Upper lobe of left lung (tissue), 6 donors: ENCODE measurements at regions not wholly inside any gene's neighbourhood (a gene's known extent, or its start where the extent isn't known, plus 50 kb on each side); places are given as distances from the start of the nearest gene placed in this dataset.

Experiments
- ATAC-seq, 2 donors: fragments of 200-7000 bp; cut with Tn5 transposase; one replicate each; pipeline ENCODE4 v1.9.1; 2022; ENCODE audit warnings: mild to moderate bottlenecking in 2 of 2, moderate library complexity in 2 of 2; ENCODE audit not compliant: low FRiP score in 2 of 2
- DNase-seq, 2 donors: peaks; one replicate each; pipeline ENCODE4 v3.0.0-alpha.2; 2019 to 2020
- H3K27ac ChIP-seq, 4 donors: fragments of 200-600 bp; sonication (generic); one replicate each; pipeline ENCODE4 v1.5.1; 2016 to 2019
- H3K27me3 ChIP-seq, 4 donors: fragments of 200-600 bp; sonication (generic); one replicate each; pipeline ENCODE4 v1.5.1; 2017 to 2019
- H3K36me3 ChIP-seq, 4 donors: fragments of 200-600 bp; sonication (generic); one replicate each; pipeline ENCODE4 v1.5.1; 2016 to 2019
- H3K4me1 ChIP-seq, 4 donors: fragments of 200-600 bp; sonication (generic); one replicate each; pipeline ENCODE4 v1.5.1; 2018 to 2019
- H3K4me3 ChIP-seq, 4 donors: fragments of 200-600 bp; sonication (generic); one replicate each; pipeline ENCODE4 v1.5.1; 2017 to 2019; ENCODE audit warnings: mild to moderate bottlenecking in 2 of 4, moderate library complexity in 1 of 4
- H3K9me3 ChIP-seq, 4 donors: fragments of 200-600 bp; sonication (generic); one replicate each; pipeline ENCODE4 v1.5.1; 2018 to 2019
- CTCF ChIP-seq, 6 experiments: fragments of 450-650 bp in 4 of 6; fragments of 200-600 bp in 2 of 6; sonication (generic) in 2 of 6; IDR thresholded peaks; one replicate each; pipeline ENCODE4 v1.5.1; 2016 to 2019; ENCODE audit warnings: antibody characterized with exemption in 6 of 6
- EP300 ChIP-seq, 4 donors: sonication (generic); formaldehyde crosslinking; IDR thresholded peaks; one replicate each; pipeline ENCODE4 v1.5.1; 2017; ENCODE audit warnings: antibody characterized with exemption in 4 of 4, control low read depth in 2 of 4
- POLR2A ChIP-seq, 4 donors: fragments of 450-650 bp; IDR thresholded peaks; one replicate each; pipeline ENCODE4 v1.5.1; 2016 to 2017; ENCODE audit warnings: antibody characterized with exemption in 4 of 4, mild to moderate bottlenecking in 2 of 4
- POLR2AphosphoS5 ChIP-seq, 2 donors: sonication (generic); formaldehyde crosslinking; IDR thresholded peaks; one replicate each; pipeline ENCODE4 v1.5.1; 2017; ENCODE audit warnings: antibody characterized with exemption in 2 of 2
- WGBS, 2 donors: methylation state at CpG; one replicate each; pipeline ENCODE4 v1.1.5; 2017 to 2018; 5-methylcytosine and 5-hydroxymethylcytosine counted together
- donor health status: DM: no; HTN: no; CAD: no; lungs with moderate emphysema.
- donor health status: DM: no; HTN: yes; CAD: no; lungs with severe emphysema.

GRCh38 chr14:56487090-56487667 lies 92.4 kb upstream of the TMEM260 start:
- H3K9me3 ChIP-seq: no peaks in the 10 kb centered on the region
- peak in 3 of 6 experiments; percentile 15 to 29 (median 19) for TF ChIP-seq CTCF (IDR thresholded peaks at IDR 0.05)
- no peak for TF ChIP-seq POLR2AphosphoS5 (IDR thresholded peaks at IDR 0.05)
- peaks cover 0 to 6% (median 0%) of the 10 kb centered on the region in 4 donors for H3K4me1 ChIP-seq
- H3K27ac ChIP-seq: no peak overlapping the region
- H3K27me3 ChIP-seq: no peaks in the 10 kb centered on the region
- no peak overlapping the region for H3K4me3 ChIP-seq
- no peaks in the 10 kb centered on the region for H3K36me3 ChIP-seq
- 64 to 71% methylated on average over 4 of the region's 4 CpGs for WGBS, 2 donors
- no peak for ATAC-seq
- DNase-seq: no peak

- 59 to 67% methylated on average over 1 of the region's 1 CpG for WGBS, 2 donors
- Histone ChIP-seq H3K27me3 (no peaks in the 10 kb centered on the region), H3K9me3 (no peaks in the 10 kb centered on the region), H3K36me3 (no peaks in the 10 kb centered on the region), H3K27ac (no peak overlapping the region), H3K4me3 (no peak overlapping the region), H3K4me1 (peaks cover 0 to 6% (median 0%) of the 10 kb centered on the region in 4 donors)
- peak in 1 of 2 donors; percentile 80 for ATAC-seq
- no peak for TF ChIP-seq EP300 (IDR thresholded peaks at IDR 0.05)
- no peak for TF ChIP-seq POLR2AphosphoS5 (IDR thresholded peaks at IDR 0.05)
- TF ChIP-seq POLR2A (IDR thresholded peaks at IDR 0.05): no peak
- TF ChIP-seq CTCF (IDR thresholded peaks at IDR 0.05): no peak
- DNase-seq: no peak
Measured at GRCh38 chr14:56487761-56488160, 91.8 kb upstream of the TMEM260 start.

- TF ChIP-seq POLR2A (IDR thresholded peaks at IDR 0.05): no peak
- no peak for TF ChIP-seq CTCF (IDR thresholded peaks at IDR 0.05)
- no peak for TF ChIP-seq POLR2AphosphoS5 (IDR thresholded peaks at IDR 0.05)
- no peak for TF ChIP-seq EP300 (IDR thresholded peaks at IDR 0.05)
- DNase-seq (no peak), ATAC-seq (no peak)
- H3K9me3 ChIP-seq: no peaks in the 10 kb centered on the region
- H3K27me3 ChIP-seq: no peaks in the 10 kb centered on the region
- H3K36me3 ChIP-seq: no peaks in the 10 kb centered on the region
- H3K27ac ChIP-seq: no peak overlapping the region
- WGBS, 2 donors: 93 to 96% methylated on average over 1 of the region's 1 CpG
- H3K4me3 ChIP-seq: no peak overlapping the region
- H3K4me1 ChIP-seq: peaks cover 0 to 6% (median 0%) of the 10 kb centered on the region in 4 donors
Measured at GRCh38 chr14:56488306-56488705, 91.3 kb upstream of the TMEM260 start.

- Histone ChIP-seq H3K36me3 (no peaks in the 10 kb centered on the region), H3K27me3 (no peaks in the 10 kb centered on the region), H3K27ac (no peak overlapping the region), H3K9me3 (no peaks in the 10 kb centered on the region), H3K4me1 (peaks cover 0 to 6% (median 0%) of the 10 kb centered on the region in 4 donors), H3K4me3 (no peak overlapping the region)
- no peak for DNase-seq
- peak in 1 of 2 donors; percentile 71 for ATAC-seq
- 12 to 15% methylated on average over 3 of the region's 3 CpGs for WGBS, 2 donors
- TF ChIP-seq POLR2AphosphoS5 (IDR thresholded peaks at IDR 0.05) (no peak), POLR2A (IDR thresholded peaks at IDR 0.05) (no peak), CTCF (IDR thresholded peaks at IDR 0.05) (peak in 5 of 6 experiments; percentile 14 to 46 (median 37)), EP300 (IDR thresholded peaks at IDR 0.05) (no peak)
Measured at GRCh38 chr14:56490379-56490778, 89.2 kb upstream of the TMEM260 start.
